Endothelial cell of hepatic sinusoid (primary cell): ENCODE measurements at regions not wholly inside any gene's neighbourhood (a gene's known extent, or its start where the extent isn't known, plus 50 kb on each side); places are given as distances from the start of the nearest gene placed in this dataset.
"Not testable (repeated sequence)": the region's sequence is repeated elsewhere in the genome, so short reads cannot be mapped to it uniquely, and the experiment has no call there.

ENCODE experiments used
- in situ Hi-C: cut with HindIII; loops from 2 replicates; pipeline ENCODE4 v1.10.0; 2017; ENCODE audit warnings: low sequenced_read_pairs

DNA sequence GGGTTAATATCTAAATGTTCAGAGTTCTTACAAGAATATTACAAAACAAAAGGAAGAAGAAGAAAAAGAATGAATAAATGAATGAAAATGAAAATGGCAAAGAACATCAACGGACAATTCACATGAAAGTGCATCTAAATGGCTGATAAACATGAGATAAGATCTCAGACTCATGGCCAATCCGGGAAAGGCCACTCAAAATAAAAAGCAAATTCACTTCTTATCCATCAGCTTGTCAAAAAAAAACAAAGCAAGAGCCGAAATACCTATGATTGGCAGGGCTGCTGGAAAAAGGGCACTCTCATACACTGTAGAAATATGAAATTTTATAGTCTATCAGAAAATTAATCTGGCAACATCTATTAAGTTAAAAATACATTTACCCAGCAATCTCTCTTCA, 103.6 kb upstream of the EDEM3 start:
- in situ Hi-C loops, result no loop called here

DNA sequence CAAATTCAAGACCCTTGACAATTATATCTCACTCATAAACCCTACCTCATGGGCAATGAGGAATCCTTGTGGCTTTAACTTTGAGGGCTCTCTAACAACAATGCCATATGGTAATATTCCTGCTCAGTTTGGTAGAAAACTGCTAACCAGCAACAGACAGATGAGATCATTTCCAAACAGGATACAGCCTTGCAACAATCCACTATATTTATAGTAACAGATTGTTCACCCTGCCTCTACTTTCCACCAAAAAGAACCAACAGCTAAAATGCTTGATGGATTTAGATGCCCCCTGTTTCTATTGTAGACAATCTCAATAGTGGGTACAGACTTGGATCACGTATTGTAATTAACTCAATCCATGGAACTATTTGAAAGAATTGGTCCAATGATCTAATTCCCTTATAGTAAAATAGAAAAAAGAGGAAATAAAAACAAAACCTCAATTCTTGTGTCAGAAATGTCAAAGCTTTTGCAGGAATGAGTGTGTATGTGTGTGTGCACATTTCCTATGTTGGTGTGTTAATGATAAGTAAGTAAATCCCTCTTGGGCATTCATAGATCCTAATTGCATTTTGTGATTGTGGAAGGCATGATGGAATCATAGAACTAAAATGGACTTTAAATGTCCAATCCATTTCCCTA, 100.0 kb upstream of the EDEM3 start:
- in situ Hi-C loops, result no loop called here

DNA sequence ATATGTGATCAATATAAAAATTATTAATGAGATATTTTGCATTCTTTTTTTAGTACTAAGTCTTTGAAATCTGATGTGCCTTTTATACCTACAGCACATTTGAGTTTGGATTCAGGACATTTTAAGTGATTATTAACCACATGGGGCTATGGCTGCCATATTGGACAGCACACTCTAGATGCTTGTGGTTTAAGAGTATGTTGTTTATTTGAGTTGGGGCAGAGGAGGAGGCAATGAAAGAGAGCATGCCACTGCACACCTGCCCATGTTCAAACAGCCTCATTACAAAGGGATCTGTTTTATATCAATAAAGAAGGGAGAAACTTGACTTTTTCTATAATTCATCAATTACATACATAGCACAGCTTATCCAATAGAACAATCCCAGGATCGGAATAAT, 99.4 kb upstream of the EDEM3 start:
- in situ Hi-C loops, result no loop called here

DNA sequence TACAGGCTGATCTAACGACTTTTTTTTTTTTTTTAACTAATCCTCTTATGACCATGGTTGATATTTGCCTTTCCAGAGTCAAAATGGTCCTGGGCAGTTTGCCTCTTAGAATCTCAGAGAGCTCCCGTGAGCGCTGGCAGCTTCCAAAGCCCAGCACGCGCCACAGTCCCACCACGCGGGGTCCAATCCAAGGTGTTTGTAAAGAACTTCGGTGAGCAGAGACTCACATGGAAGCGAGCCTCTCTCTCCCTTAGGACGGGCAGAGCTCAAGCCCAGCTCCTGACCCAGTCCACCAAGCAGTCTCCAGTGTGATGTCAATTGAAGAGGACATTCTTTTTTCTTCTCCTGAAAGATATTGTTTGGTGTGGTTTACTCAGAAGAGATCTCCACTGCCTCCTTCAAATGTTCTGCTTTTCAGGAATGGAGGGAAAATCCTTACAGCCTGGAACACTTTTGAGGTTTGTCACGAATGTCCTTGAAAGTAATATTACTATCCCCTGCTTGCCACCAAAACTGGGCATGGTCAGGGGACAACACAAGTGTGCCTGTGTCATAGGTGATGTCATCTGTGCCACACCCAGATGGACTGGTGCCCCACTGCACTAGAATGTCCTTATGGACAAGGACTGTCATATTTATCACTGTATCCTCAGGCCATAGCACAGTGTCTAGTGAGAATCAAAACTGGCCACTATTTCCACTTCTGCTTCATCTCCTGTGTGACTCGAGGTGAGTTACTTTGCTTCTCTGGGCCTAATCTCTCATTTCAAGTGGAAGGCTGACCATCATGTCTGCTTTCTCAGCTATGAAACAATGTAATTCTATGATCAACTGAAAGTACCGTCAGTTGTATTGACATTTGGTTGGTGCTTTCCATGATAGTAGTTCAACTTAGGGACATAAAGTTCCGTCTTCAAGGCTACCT, 97.4 kb upstream of the EDEM3 start:
- in situ Hi-C loops, result no loop called here

DNA sequence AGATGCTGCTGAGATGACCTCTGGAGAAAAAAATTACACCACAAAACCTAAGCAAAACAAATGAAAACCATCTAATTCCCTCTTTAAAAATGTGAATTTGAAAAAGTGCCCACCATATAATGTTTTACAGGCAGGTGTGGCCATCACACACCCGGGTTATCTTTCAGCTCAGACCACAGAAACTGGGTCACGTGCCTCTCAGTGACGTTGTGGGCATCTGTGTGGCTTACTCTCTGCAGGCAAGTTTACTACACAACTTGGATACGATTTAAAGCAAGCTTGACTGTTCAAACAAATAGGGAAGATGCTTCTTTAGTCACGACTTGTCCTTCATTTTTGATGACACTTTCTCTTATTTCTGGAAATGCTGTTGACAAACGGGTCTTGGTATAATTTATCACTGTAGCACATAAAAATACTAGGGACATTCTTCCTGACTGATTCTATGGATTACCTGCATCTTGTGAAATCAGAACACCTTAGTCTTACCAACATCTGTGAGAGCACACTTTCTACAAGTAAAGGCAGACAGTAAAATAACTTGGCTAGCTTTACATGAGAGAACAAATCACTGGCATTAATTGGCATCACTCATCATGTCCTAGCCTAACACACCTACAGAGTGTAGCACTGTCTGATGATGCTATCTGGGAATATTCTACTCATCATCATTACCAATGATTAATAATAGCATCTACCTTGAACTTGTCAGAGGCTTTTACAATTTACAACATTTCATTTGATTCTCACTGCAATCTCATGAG, 89.3 kb upstream of the EDEM3 start:
- in situ Hi-C loops, result no loop called here

DNA sequence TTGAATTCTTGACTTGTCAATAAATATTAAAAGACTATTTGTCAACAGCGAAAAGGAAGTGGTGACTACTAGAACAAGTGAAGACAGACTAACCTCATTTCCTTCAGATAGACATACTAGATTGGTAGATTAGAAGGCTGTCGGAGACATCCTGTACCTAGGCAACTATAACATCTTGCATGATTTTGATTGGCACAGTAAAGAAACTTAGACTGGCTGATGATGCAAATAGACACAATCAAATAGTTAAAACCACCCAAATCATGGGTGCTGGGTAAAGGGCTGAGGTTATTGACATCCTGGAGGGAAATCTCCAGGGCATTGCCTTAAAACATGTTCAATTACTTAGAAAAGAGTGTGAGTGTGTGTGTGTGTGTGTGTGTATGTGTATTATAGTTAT, 85.9 kb upstream of the EDEM3 start:
- in situ Hi-C loops, result no loop called here

DNA sequence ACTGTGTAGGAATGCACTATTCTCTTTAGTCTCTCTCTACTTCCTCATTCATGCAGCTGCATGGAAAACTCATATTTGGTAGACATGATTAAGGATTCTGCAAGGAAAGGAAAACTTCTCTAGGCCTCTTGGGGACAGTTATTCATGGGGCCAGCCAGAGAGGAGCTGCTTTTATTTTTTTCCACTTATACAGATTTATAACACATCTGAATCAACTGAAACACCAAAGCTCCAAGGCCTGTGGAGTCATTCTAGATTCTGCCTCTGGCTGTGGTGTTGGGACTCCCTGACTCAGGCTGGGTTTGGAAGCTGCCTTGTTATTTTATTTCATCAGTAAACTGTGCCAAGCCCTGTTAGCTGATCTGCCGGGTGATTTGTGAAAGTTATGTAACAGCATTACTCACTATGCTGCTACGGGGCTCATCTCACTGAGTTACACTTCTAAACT, 83.9 kb upstream of the EDEM3 start:
- in situ Hi-C loops, result no loop called here

DNA sequence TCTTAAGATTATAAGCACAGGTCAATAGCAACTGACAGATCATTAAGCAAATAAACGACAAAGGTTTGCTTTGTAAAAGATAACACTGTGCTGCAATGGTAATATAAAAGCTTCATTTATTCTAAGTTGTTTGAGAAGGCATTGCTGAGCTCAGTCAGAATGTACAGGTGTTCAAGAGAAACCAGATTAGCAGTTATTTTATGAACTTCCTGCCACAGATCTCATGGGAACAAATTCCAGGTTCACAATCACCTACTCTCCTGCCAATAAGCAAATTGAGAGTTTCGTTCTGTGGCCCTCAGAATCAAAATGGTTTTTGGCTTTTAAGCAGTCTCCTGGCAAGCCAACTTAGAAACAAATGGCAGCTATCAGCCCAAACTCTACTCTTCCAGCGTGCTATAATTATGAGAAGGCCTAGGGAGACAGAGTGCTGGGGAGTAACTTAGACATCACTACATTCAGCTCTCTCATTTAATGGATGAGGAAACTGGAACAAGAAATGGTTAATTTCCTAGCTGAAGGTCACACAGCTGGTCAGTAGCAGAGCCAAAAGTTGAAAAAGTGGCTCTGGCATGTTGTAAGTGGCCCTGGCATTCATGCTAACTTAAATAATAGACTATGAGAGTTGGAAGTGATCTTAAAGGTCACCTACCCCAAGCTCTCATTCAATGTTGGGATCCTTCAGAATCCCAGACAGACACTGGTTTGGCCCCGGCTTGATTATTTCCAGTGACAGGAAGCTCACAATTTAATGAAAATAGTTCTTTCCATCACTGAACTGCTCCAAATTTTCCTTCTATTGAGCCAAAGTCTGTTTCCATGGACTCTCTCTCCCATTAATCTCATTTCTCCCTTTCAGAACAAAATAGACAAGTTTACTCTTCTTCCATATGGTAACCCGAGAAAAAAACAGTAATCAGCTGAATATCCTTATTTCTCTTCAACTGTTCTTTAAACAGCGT, 82.6 kb upstream of the EDEM3 start:
- in situ Hi-C loops, result no loop called here

DNA sequence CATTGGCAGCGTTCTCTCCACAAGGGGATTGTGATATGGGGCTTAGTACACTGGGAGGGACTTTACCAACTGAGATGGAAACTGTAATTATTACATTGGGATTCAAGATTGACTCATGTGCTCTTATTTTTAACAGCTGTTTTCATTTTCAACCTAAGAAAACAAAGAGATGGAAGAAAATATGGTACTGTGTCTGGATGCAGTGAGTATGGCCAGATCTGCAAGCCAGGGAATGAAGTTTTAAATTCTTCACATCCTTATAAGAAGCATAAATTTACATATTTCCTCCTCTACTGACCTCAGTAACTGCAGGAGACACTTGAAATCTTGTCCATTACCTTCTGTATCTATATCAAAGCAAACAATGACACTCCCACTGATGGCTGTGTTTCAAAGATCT, 81.5 kb upstream of the EDEM3 start:
- in situ Hi-C loops, result no loop called here

DNA sequence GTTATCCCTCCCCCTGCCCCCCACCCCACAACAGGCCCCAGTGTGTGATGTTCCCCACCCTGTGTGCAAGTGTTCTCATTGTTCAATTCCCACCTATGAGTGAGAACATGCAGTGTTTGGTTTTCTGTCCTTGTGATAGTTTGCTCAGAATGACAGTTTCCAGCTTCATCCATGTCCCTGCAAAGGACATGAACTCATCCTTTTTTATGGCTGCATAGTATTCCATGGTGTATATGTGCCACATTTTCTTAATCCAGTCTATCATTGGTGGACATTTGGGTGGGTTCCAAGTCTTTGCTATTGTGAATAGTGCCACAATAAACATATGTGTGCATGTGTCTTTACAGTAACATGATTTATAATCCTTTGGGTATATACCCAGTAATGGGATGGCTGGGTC, 79.3 kb upstream of the EDEM3 start:
- in situ Hi-C loops, result not testable (repeated sequence)

DNA sequence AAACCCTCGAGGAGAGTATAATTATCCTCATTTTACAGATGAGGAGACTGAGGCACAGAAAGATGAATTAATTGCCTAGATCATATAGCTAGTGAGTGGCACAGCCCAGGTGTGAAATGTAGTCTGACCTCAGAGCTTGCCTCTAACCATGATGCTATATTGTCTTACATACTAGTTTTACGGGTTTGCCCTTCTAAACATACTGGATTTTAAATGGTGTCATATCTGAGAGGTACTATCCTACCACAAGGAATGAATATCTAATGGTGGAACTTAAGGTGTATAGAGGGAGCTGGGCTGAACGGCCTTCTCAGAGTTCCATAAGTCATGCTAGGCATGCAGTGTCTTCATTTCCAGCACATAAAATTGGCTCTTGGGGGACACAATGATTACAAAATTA, 77.9 kb upstream of the EDEM3 start:
- in situ Hi-C loops, result no loop called here

DNA sequence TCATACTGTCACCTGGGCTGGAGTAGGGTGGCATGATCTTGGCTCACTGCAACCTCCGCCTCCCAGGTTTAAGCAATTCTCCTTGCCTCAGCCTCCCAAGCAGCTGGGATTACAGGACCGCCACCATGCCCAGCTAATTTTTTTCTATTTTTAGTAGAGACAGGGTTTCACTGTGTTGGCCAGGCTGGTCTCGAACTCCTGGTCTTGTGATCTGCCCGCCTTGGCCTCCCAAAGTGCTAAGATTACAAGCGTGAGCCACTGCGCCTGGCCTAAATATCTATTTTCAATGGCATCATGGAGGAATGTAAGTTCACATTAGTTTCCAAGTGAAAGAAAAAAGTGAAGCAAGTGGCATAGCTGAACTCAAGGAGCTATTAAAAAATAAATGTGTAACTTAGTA, 74.8 kb upstream of the EDEM3 start:
- in situ Hi-C loops, result not testable (repeated sequence)

DNA sequence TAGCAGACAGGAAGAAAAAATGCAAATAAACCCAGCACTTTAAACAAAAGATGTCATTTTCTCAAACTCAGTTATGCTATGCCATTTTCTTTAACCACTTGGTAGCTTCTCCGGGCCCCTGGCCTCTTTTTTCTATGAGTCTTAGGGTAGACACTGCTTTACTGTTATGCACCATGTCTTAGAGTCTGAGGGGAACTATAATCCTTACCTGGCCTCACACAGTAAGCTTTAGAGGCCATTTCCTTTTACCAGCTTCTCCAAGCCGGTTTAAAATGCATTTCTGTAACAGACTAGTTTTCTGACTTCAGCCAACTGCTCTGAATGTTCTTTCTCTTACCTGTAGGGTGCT, 73.7 kb upstream of the EDEM3 start:
- in situ Hi-C loops, result no loop called here

DNA sequence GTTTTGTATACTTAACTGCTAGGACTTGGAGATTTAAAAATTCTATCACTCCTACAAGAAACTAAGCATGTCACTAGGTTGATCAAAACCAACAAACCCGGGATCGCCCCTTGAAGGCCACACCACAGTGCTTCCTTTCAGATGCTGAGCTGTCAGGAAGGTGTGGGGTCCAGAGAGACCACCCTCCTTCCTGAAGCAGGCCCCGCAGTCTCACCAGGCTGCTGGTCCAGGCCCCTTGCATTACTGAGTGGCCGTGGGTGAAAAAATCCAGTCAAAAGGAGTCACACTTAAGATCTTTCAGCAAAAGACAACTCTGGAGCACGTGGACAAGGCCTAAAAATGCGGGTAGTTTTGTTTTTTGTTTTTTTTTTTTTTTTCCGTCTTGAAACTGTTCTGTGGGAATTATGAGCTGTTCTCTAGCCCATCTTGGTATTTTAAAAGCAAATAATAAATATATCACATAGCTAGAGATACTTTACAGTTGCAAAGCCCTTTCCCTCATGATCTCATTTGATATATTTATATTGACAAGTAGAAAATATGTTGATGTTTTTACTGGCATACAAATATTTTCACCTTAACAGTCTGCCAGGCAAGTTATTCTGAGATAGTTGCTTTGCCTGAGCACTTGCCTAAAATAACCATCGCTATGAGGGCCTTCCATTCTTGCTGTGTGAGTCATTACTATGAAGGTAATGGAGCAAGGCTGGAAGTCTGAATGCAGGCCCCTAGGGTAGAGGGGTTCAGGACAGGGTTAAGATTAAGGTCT, 73.1 kb upstream of the EDEM3 start:
- in situ Hi-C loops, result no loop called here

DNA sequence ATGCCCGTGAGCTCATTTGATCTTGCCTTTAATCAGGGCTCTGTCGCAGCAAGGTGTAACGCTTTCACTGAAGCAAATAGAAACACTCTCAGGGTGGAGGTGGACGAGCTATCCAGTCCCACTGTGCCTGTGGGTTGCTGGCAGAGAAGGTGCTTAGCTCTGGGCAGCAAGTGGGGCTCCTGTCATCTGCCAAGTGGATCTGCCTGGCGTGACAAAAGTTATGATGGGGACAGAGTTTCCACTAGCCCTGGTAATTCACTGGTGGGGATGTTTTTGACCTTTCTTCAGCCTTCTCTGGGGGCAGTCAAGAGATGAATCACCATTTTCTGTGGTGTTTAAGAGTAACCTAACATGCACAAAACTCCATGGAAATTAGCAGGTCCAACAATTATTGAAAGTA, 71.3 kb upstream of the EDEM3 start:
- in situ Hi-C loops, result no loop called here

DNA sequence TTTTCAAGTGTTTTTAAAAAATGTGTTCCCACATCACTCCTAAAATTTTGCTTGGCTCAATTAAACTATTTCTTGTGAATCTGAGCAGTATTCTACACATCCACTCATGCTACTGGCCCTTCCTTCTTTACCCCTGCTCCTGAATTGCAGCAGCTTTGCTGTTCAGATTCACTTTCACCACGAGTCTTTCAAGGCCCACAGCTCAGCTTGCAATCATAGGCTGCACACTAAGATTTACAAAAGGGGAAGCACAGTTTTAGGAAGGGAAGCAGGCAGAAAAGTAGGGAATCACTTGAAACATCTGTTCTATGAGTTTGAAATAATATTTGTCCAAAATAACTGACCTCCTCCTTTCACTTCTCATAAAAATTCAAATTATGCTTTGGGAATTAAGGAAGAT, 70.9 kb upstream of the EDEM3 start:
- in situ Hi-C loops, result no loop called here

DNA sequence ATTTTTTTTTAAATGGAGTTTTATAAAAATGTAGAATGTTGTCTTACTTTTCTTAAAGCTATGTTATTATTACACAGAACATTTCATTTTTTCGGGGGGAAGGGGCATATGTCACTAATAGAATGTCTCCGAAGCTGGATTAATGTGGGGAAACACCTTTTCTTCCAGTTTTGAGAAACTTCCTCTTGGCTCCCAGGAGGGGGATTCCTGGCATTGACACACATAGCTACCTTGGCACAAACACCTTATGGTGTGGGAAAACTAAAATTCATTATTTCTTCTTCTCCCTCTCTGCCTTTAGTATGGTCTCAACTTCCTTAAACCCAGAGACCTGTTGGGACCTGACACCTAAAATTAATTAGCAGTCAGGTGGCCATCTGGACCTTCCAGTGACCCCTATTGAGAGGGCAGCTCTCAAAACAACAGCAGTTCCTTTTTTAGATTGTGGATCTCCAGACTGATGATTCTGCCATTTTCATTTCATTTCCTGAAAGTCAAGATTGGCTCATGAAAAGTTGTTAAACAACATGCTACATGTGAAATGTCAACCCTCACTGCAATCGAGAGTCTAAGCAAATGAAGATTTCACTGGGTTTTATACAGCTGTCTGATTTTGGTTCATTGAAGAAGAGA, 70.1 kb upstream of the EDEM3 start:
- in situ Hi-C loops, result loop anchor here (25.0 kb wide), 1 partner anchor 337 kb away; the partner anchor contains the start of genes SWT1 and TRMT1L

DNA sequence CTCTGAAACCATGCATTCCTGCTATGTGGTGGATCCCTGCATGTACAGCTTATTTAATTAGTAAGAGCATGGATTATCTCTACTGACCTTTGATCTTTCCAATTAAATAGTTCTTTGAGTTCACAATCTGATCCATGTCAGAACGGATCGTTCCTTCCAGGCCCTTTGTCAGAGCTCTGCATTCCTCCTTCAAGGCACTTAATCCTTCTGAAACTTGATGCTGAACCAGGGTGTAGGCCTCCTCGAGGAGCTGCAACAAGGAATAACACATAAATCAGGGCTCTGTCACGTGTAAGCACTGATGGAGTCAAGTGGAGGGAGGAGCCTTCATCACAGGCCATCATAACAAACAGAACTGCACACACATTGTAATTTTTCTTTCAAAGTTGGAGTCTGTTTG, 68.4 kb upstream of the EDEM3 start:
- in situ Hi-C loops, result loop anchor here (25.0 kb wide), 1 partner anchor 339 kb away; the partner anchor contains the start of genes SWT1 and TRMT1L

DNA sequence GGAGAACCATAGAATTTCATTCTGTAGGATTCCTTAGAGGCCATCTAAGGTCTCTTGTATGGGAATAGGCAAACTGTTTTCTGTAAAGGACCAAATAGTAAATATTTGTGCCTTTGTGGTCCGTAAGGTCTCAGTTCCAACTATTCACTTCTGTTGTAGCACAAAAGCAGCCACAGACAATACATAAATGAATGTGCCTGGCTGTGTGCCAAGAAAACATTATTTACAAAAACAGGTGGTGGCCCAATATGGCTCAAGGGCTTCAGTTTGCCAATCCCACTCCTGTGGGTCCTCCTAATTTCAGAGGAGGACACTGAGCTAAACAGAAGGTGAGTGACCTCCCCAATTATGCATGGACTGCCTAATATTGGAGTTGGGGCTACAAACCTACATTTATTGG, 67.6 kb upstream of the EDEM3 start:
- in situ Hi-C loops, result loop anchor here (25.0 kb wide), 1 partner anchor 340 kb away; the partner anchor contains the start of genes SWT1 and TRMT1L
